GM19452 (cell line): ENCODE measurements at regions not wholly inside any gene's neighbourhood (a gene's known extent, or its start where the extent isn't known, plus 50 kb on each side); places are given as distances from the start of the nearest gene placed in this dataset.
"Not testable (repeated sequence)": the region's sequence is repeated elsewhere in the genome, so short reads cannot be mapped to it uniquely, and the experiment has no call there.

Experiments used
- ATAC-seq: cut with Tn5 transposase; IDR thresholded peaks from one replicate; pipeline ENCODE4 v1.9.1; 2021; ENCODE audit not compliant: unreplicated experiment

DNA sequence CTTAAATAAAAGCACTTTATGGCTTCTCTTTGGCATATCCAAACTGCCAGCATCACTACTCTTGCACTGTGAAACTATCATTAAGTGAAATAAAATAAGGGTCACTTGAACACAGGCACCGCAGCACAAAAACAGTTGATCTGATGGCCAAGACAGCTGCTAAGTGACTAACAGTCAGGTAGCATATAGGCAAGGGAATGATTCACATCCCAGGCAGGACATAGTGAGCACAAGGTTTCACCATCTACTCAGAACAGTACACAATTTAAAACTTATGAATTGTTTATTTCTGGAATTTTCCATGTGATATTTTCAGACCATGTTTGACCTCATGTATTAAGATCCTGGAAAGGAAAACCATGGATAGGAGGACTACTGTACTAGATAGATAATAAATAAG is 214.2 kb downstream of the MREG start:
- ATAC-seq, result no peak

DNA sequence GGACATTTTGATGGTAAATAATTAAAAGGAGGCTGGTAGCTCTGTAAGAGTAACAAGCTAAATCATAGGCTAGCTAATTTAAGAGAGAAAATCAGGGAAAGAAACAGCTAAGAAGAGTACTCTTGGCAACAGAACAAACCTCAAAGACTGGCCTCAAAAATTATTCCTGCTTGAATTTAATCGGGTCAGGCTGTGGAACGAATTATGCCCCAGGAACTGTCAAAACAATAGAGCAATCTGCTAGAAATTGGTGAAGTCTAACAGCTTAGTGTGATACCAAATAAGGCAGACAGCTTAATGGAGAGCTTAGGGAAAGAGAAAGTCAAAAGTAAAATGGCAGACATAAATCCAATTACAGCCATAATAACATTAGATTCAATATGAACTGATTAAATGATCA is 215.7 kb downstream of the MREG start:
- ATAC-seq, result no peak

DNA sequence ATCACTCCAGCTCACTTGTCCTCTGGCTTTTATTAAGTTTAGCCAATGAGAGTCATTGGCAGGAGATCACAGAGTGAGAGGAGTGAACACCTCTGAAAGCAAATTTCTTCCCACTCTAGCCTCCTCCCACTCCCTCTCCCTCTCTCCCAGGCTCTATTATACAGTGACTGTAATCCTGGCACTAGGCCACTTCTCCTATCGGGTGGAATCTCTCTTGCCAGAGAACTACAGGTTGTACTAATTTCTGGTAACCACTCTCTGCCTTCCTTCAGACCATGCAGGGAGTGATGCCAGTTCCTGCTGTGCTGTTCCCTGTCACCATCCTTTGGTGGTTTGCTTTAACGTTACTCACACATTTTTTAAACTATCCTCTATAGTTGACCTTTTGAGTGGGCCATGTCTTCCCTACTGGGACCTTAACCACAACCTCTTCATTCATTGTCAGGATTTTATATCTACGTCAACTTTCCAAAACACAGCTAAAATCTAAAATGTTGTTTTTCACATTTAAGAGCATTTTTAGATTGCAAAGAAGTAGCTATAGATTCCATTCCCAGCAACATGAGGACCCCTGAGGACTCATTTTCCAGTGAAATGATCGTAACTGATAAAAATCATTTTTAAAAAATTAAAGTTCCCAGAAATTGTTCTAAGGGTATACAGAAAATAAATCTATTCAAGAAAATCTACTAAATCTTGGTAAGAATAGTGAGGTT is 217.1 kb downstream of the MREG start:
- no peak for ATAC-seq

DNA sequence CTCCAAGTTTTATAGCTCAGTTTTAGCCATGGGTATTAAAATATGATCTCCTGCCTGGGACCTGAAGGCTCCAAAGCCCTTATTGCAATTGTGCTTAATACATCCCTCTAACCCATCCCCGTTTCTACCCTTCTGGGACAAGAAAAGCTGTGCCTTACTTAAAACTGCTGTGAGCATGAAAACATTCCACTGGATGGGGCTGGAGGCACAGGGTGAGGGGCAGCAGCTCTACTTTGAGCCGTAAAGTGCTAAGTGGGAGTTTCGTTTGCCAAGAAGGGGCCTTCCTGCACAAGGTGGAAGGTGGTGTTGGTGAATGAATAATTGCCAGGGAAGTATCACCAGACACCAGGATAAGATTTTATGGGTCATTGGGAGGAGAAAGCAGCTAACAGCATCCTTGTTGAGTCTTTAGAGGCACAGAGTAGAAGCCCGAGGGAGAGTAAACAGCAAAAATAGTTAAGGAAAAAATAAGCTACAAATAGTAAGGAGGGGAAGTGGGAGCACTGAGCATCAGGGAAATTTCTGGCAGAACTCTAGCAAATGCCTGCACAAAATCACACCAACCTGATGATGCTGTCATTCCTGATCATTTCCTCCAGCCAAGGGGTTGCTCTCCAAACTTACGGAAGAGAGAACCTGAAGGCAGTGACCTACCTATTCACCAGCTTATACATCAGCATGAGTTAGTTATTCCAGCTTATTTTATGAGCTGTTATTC is 218.4 kb downstream of the MREG start:
- ATAC-seq, result no peak

DNA sequence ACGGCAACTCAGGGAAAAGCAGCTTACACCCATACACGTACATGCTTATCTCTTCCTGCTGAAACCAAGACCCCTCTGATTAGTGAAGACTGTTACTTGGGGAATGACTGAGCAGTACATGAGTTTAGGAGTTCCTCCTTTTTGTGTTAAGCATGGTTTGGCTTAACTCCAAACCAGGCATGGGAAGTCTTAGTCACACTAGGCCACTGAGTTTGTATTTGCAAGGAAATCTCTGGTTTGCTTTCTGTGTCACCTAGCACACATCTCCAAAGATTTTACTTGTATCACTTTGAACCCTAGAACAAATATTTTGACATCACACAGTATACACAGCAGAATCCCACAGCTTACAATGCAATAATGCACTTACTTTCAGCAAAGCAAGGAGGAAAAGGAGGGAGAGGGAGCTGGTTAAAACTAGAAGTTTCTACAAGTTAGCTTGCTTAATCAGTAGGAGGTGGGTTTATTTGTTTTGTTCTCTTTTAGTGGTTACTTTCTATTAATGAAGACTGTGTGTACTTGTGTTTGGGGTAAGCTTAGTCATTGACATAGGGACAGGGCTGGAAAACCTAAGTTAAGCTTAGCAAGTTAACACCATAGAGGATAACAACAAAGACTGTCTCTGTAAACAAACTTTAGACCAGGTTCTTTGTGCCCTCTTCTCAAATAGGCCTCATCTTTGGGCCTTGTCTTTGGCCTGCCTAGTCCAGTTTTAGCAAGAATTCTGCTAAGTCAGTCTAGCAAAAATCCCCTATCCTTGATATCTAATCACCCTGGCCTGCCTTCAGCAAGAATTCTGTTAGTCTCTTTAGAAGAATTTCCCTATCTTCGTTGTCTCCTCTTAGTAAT is 219.4 kb downstream of the MREG start:
- peak; percentile 76 for ATAC-seq

DNA sequence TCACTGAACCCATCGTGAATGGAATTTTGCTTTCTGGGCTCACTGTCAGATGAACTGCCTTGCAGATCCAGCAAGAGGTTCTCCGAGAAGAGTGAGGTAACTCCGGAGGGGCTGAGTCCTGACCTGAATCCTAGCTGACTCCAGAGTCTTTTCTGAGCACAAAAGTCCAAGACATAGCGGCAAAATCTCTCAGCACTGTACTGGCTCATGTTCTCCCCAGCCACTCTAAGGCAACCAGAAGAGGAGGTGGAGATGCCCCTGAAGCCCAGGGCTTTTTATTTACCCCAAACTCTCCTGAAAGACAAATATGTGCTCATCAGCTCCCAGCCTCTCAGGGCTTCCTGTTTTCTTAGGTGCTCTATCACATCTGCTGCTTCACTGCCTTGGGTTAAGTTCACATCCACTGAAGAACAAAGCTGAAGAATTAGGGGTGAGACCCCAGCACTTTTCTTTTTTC is 221.8 kb downstream of the MREG start:
- no peak for ATAC-seq

DNA sequence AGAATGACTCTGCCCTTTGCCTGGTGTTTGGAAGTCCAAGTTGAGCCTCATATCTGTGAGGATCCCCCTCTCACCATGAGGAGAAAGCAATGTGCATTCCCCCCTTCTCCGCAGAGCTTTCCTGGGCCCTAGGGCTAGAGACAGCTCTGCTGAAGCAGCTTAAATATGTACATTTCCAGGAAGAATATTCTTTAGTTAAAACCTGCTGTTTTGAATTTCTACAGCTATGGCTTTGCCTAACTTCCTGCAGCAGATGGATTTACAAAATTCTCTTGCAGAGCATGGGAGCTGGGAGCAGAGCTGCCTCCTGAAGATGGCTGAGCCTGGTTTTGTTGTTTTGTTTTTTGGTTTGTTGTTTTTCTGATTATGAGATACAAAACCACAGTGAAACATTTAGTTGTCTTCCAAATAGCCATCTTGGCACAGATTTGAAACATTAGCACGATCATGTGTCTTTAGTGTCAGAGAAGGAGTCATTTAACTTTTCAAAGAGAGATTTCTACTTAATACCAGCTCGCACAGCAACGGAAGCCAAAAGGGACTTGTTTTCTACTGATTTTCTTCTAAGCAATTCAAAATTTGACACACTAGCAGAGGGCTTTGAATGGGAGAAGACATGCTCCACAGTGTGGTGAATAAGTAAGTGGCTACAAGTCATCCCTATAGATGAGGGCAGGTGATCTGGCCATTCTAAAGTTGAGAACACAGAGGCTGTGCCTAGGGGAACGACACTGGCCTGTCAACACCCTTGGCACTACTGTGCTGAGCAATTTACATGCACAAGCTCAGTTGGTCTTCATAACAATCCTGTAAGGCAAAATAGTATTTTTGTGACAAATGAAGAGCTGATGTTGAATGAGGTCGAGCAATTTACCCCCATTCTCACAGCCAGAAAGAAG is 222.6 kb downstream of the MREG start:
- ATAC-seq, result no peak

DNA sequence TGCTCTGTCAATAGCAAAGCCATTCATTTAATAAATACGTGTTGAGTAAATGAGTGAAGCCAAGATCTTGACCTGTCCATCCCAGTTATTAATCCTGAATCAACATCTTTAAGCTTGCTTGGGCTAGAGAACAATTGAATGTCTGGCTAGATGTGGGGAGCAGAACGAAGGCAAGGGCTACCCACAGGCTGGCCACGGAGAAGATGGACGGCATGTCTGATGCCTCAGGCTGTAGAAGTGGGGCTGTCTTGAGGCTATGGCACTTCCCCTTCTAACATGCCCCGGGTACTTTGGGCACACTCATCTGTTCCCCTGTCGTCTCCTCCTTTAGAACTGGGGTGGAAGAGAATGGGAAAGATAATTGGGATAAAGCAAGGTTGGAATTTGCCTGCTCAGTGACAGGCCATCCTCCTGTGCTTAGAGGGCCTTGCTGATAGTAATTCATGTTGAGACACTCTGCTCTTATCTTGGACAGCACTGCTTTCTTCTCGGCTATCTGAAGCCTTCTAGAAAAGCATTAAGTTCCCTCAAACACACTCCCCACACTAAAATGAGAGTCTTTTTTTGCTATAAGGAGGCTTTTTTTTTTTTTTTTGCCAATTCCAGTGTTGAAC is 225.7 kb downstream of the MREG start:
- no peak for ATAC-seq

DNA sequence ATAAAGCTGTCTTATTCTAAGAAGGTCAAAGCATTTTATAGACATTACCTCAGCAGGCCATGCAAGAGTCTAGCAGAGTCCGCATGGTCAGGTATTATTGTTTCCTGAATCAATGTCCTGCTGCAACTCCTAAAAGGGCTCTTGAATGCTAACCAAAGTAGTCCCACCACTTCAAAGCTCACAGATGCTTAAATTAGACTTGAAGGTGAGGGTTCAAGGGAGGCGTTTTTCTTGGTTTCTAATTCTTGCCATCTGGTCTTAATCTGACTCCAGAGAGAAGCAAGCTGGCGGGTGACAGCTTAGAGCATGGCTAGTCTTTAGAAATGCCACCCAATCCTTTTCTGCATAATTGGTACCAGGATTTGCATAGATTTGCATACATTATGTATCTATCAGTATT is 226.3 kb downstream of the MREG start:
- ATAC-seq, result no peak

DNA sequence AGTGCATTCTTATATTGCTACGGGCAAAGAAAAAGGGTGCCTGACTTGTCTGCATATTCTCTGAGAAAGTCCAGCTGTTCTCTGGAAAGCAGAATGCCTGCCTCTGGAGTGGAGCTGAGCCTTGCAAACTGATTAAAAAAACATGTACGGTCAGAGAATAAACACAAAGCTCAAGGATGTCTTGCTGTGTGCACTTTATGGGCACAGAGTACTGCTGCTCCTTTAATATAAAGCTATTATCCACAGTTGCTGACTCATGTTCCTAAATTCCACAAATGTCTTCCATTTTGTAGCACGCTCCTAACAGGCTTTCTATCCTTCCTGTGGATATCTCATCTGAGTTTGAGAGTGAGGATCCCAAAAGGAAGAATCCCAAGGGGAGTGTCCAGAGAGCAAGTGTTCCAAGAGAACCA is 229.0 kb downstream of the MREG start:
- no peak for ATAC-seq

DNA sequence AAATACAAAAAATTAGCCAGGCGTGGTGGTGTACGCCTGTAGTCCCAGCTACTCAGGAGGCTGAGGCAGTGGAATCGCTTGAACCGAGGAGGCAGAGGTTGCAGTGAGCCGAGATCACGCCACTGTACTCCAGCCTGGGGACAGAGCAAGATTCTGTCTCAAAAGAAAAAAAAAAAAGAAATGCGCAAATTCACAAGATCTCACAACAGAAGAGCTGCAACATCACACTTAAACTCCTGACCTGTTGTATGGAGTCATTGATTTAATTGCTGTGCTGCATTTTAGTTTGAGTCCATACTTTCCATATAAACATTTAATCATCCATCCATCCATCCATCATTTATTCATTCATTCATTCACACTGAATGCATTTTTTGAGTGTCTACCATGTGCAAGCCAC is 229.7 kb downstream of the MREG start:
- ATAC-seq, result not testable (repeated sequence)

DNA sequence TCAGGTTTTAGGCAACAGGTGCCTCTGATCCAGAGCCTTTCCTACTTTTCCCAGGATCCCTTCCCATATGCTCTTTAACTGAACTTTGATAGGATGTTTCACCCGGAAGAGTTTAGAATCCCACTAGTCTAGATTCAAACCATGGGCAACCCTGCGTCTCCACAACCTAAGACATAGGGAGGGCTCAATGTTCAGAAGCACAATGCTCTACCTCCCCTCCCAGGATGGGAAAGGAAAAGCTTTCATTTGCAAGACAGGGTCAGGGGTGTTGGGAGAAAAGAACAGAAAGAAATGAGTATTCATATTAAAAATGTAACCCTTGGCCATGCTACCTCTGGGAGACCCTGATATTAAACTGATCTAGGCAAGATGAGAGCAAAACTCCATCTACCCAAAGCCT is 230.4 kb downstream of the MREG start:
- ATAC-seq, result no peak

DNA sequence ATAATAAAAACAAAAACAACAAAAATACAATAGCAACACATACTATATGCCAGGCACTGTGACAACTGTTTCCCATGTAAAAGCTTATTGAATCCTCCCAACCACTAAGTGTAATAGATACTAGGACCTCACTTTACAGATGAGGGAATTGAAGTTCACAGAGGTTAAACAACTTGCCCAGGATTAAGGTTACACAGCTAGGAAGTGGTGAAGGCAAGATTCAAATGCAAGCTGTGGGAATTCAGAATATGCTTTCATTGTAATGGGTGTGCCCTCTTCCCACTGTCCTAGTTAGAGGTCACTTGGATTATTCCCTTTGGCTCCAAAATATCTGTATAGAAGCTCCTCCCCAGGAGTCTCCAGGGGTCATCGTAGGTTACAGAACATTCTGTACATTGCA is 231.1 kb downstream of the MREG start:
- no peak for ATAC-seq

DNA sequence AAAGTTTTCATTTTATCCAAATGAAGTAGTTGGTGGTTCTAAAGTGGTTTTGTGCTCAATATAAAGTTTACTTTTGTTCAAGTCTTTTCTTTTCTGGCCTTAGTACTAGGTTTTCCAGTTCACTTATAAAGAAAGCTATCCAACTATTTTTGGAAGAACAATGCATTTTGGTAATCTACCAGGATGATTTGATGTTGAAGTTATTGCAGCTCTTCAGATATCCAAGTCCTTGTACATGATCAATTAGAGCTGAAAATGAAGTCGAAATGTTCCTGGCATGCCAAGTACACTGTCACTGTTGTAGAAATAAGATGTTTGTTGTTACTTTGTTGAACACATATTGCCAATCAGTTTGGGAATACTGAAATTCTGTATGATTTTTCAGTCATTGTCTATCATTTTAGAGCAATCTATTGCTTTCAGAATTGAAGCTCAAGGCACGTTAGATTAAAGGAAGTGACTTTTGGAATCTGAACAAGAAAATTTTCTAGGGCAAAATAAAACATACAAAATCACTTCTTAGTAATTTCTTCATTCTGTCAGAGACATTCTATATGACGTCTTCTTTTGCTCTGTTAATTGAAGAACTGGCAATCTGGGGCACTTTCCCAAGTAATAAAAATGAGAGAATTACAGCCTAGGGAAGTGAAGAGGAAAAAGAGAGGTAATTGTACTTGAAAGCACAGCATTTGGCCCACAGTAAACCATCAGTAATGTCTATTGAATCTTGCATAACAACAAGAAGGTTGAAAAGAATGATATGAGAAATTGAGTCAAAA is 232.3 kb downstream of the MREG start:
- ATAC-seq, result no peak

DNA sequence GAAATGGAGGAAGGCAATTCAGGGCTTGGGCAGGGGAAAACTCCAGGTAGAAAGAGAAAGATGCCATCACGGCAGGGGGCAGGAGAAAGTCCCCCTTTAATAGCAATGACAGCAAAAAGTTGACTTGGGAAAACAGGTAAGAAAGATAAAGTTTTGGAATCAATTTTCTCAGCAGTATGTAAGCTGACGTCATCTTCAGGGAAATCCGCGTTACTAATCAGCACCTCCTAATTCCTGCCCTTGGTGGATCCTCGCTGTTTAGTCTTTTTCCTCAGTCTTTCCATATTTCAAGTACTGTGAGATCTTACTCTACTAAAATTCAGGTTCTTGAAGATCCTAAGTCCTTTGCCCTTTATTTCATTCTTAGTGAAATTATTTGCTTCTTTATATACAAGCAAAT is 233.0 kb downstream of the MREG start:
- no peak for ATAC-seq

DNA sequence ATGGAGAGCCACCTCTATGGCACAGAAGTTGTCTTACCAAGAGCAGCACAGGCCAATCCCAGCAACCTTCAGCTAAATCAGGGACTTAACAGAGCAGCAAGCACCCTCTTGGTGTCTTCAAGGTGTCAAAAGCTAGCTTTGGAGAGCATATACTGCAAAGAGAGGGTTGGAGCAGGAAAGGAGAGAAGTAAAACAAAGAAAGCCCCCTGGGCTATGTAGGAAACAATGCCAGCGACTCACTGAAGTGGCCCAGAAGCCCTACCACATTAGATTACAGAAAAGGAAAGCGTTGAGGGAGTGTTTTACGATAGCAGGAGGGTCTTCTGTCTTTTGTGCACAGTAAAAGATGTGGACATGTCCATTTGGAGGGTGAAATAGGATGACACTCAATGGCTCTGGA is 233.4 kb downstream of the MREG start:
- ATAC-seq, result no peak

DNA sequence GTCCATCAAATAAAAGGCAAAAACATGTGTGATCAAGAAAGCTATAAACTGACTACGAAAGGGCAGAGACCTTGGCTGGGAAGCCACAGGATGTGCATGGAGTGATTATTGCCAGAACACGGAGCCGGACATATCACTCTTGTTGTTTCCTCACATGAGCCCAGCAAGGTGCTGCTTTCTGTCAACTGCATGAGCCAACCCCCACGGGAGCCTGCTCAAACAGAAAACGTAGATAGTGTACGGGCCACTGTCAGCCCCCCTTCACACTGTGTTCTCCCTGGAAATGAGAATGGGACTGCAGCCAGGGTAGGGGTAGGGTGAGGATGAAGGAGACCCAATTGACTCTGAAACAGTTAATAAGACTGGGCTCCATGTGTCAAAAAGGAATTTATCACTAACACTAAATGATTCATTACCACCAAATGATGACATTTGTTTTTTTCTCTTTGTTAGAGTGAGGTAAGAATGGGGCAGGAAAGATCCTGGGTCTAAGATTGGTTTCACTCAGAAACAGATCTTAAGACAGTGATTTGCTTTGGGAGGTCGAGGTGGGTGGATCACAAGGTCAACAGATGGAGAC is 235.8 kb downstream of the MREG start:
- ATAC-seq, result no peak

DNA sequence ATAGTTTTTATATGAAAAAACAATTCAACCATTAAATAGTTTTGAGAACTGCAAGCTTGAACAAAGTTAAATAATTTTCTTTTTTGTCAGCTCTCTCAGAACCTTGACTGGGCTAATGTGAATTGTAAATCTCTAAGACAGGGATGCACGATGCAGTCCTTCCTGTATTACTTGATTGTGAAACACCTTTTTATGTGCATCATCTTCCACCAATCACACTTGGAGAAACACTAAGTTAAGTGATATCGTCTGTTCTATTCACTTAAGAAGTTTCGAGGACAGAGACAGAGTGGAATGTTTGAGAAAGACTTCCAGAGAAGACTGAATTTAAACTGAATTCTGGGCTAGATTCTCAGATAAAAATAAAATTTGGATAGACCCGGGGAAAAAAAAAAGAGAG is 238.2 kb downstream of the MREG start:
- ATAC-seq, result no peak

DNA sequence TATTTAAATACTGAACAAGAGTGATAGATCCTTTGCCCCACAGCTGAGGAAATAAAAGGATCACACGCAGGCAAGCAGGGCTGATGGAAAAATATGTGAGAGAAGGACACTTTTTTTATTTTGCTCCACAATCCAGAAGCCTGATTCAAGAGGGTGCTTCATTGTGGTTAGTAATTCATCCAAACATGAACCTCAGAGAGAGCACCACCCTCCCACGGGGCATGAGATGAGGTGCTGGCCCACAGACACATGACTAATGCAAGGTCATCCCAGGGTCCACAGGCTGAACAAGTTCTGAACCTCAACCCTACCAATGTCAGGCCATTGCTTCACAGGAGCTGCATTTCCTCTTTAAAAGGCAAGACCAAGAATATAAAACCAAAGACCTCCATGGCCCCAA is 239.6 kb downstream of the MREG start:
- ATAC-seq, result no peak
